HG03342 (cell line): ENCODE measurements at regions not wholly inside any gene's neighbourhood (a gene's known extent, or its start where the extent isn't known, plus 50 kb on each side); places are given as distances from the start of the nearest gene placed in this dataset.
"Not testable (repeated sequence)": the region's sequence is repeated elsewhere in the genome, so short reads cannot be mapped to it uniquely, and the experiment has no call there.

Experiments used
- ATAC-seq: cut with Tn5 transposase; IDR thresholded peaks from one replicate; pipeline ENCODE4 v1.9.1; 2021; ENCODE audit warnings: mild to moderate bottlenecking, moderate library complexity; ENCODE audit not compliant: unreplicated experiment

GRCh38 chr1:57546549-57547330 lies 122.9 kb upstream of the DAB1 start:
- no peak for ATAC-seq

- no peak for ATAC-seq
These were observed 120.5 kb upstream of the DAB1 start for GRCh38 chr1:57544345-57544744.

GRCh38 chr1:57536749-57537423 lies 113.0 kb upstream of the DAB1 start:
- ATAC-seq, result no peak

GRCh38 chr1:57532299-57532698 lies 108.4 kb upstream of the DAB1 start:
- ATAC-seq, result no peak

- not testable (repeated sequence) for ATAC-seq
These were observed 107.0 kb upstream of the DAB1 start for GRCh38 chr1:57530911-57531260.

- no peak for ATAC-seq
These were observed 106.5 kb upstream of the DAB1 start for GRCh38 chr1:57530206-57530910.

GRCh38 chr1:57522575-57522974 lies 98.7 kb upstream of the DAB1 start:
- ATAC-seq, result no peak

- no peak for ATAC-seq
These were observed 97.1 kb upstream of the DAB1 start for GRCh38 chr1:57520743-57521515.

GRCh38 chr1:57518496-57518895 lies 94.6 kb upstream of the DAB1 start:
- ATAC-seq, result no peak

GRCh38 chr1:57517587-57518374 lies 93.9 kb upstream of the DAB1 start:
- no peak for ATAC-seq

GRCh38 chr1:57512386-57512785 lies 88.5 kb upstream of the DAB1 start:
- no peak for ATAC-seq

GRCh38 chr1:57506941-57507340 lies 83.1 kb upstream of the DAB1 start:
- no peak for ATAC-seq

GRCh38 chr1:57503337-57503736 lies 79.5 kb upstream of the DAB1 start:
- ATAC-seq, result no peak

GRCh38 chr1:57500136-57500830 lies 76.4 kb upstream of the DAB1 start:
- no peak for ATAC-seq

- ATAC-seq, result no peak
These were observed 70.7 kb upstream of the DAB1 start for GRCh38 chr1:57494530-57495079.

GRCh38 chr1:57492586-57493226 lies 68.8 kb upstream of the DAB1 start:
- no peak for ATAC-seq

- no peak for ATAC-seq
These were observed 65.6 kb upstream of the DAB1 start for GRCh38 chr1:57489358-57490036.

- ATAC-seq, result no peak
These were observed 61.8 kb upstream of the DAB1 start for GRCh38 chr1:57485643-57486042.
